ENCODE measurements at regions not wholly inside any gene's neighbourhood (a gene's known extent, or its start where the extent isn't known, plus 50 kb on each side); places are given as distances from the start of the nearest gene placed in this dataset.
A peak's percentile ranks its signal among the peaks of the same experiment; 100 is the strongest.

- DNase-seq (ENCODE audit: low read depth): no peak
Measured at GRCh38 chr11:134800826-134801225, 388.8 kb upstream of the B3GAT1 start.

- DNase-seq (ENCODE audit: low read depth): no peak
Measured at GRCh38 chr11:134800130-134800529, 388.1 kb upstream of the B3GAT1 start.

- DNase-seq (ENCODE audit: low read depth): no peak
Measured at GRCh38 chr11:134799386-134799785, 387.3 kb upstream of the B3GAT1 start.

- no peak for DNase-seq (ENCODE audit: low read depth)
Measured at GRCh38 chr11:134797411-134798089, 385.5 kb upstream of the B3GAT1 start.

- DNase-seq (ENCODE audit: low read depth): no peak
Measured at GRCh38 chr11:134795017-134795416, 383.0 kb upstream of the B3GAT1 start.

GRCh38 chr11:134794192-134794591 is 382.1 kb upstream of the B3GAT1 start:
- no peak for DNase-seq (ENCODE audit: low read depth)

- DNase-seq (ENCODE audit: low read depth): no peak
Measured at GRCh38 chr11:134792677-134793076, 380.6 kb upstream of the B3GAT1 start.

GRCh38 chr11:134792044-134792443 is 380.0 kb upstream of the B3GAT1 start:
- peak; percentile 12 for DNase-seq (ENCODE audit: low read depth)

- DNase-seq (ENCODE audit: low read depth): no peak
Measured at GRCh38 chr11:134791102-134791501, 379.1 kb upstream of the B3GAT1 start.

GRCh38 chr11:134789104-134789503 is 377.1 kb upstream of the B3GAT1 start:
- DNase-seq (ENCODE audit: low read depth): no peak

GRCh38 chr11:134786636-134787035 is 374.6 kb upstream of the B3GAT1 start:
- DNase-seq (ENCODE audit: low read depth): no peak

GRCh38 chr11:134785660-134786284 is 373.7 kb upstream of the B3GAT1 start:
- DNase-seq (ENCODE audit: low read depth): no peak

GRCh38 chr11:134785059-134785458 is 373.0 kb upstream of the B3GAT1 start:
- no peak for DNase-seq (ENCODE audit: low read depth)

- no peak for DNase-seq (ENCODE audit: low read depth)
Measured at GRCh38 chr11:134784568-134784967, 372.5 kb upstream of the B3GAT1 start.

- DNase-seq (ENCODE audit: low read depth): no peak
Measured at GRCh38 chr11:134784046-134784445, 372.0 kb upstream of the B3GAT1 start.

GRCh38 chr11:134783234-134783633 is 371.2 kb upstream of the B3GAT1 start:
- no peak for DNase-seq (ENCODE audit: low read depth)

GRCh38 chr11:134781380-134781866 is 369.4 kb upstream of the B3GAT1 start:
- no peak for DNase-seq (ENCODE audit: low read depth)

- DNase-seq (ENCODE audit: low read depth): no peak
Measured at GRCh38 chr11:134780486-134781147, 368.6 kb upstream of the B3GAT1 start.

- DNase-seq (ENCODE audit: low read depth): no peak
Measured at GRCh38 chr11:134779179-134779578, 367.1 kb upstream of the B3GAT1 start.

- no peak for DNase-seq (ENCODE audit: low read depth)
Measured at GRCh38 chr11:134768463-134768862, 356.4 kb upstream of the B3GAT1 start.

- no peak for DNase-seq (ENCODE audit: low read depth)
Measured at GRCh38 chr11:134765565-134765964, 353.5 kb upstream of the B3GAT1 start.

- no peak for DNase-seq (ENCODE audit: low read depth)
Measured at GRCh38 chr11:134764966-134765365, 352.9 kb upstream of the B3GAT1 start.

GRCh38 chr11:134764367-134764766 is 352.3 kb upstream of the B3GAT1 start:
- DNase-seq (ENCODE audit: low read depth): no peak

Measured in iris pigment epithelial cell (primary cell).